ENCODE measurements at regions not wholly inside any gene's neighbourhood (a gene's known extent, or its start where the extent isn't known, plus 50 kb on each side); places are given as distances from the start of the nearest gene placed in this dataset.

DNA sequence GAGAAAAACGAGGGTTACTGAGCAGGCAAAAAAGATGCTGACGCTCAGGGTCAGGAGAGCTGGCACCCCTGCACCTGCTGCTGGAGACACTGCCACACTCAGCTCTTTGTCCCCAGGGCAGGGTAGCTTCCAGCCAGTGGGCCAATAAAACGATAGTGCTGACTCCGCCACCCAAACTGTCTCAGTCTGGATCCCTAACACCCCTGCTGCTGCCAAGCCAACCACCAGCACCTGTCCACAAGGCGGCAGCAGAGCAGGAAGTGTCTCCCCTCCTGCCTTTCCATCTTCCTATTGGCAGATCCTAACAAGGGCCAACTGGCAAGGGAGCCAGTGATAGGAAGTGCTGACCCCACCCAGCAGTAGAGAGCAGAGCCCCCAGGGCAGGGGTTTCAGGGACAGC lies 531.5 kb upstream of the SALL3 start:
- no peak for TF ChIP-seq POLR2A (IDR thresholded peaks at IDR 0.05)
- TF ChIP-seq, protein P1, sequence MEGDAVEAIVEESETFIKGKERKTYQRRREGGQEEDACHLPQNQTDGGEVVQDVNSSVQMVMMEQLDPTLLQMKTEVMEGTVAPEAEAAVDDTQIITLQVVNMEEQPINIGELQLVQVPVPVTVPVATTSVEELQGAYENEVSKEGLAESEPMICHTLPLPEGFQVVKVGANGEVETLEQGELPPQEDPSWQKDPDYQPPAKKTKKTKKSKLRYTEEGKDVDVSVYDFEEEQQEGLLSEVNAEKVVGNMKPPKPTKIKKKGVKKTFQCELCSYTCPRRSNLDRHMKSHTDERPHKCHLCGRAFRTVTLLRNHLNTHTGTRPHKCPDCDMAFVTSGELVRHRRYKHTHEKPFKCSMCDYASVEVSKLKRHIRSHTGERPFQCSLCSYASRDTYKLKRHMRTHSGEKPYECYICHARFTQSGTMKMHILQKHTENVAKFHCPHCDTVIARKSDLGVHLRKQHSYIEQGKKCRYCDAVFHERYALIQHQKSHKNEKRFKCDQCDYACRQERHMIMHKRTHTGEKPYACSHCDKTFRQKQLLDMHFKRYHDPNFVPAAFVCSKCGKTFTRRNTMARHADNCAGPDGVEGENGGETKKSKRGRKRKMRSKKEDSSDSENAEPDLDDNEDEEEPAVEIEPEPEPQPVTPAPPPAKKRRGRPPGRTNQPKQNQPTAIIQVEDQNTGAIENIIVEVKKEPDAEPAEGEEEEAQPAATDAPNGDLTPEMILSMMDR (IDR thresholded peaks at IDR 0.05): no peak

DNA sequence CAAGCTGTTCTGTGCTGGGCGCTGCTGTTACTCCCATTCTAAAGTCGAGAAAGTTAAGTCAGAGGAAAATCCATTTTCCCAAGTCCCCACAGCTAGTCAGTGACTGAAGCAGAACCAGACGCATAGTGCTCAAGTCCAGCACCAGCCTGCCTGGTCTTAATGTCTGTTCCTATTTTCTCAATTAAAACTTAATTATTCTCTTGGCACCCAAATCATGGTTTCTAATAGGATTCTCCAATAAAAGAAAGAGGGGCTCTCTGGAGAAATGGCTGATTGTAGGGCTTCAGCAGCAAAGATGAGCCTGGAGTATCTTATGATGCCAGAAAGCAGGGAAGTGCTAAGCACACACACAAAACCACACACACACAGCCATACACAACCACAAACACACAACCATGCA lies 531.0 kb upstream of the SALL3 start:
- DNase-seq (ENCODE audit: low spot score in 2 of 2): no peak
- no peak overlapping the region for H3K4me3 ChIP-seq (ENCODE audit: low read depth, poor library complexity, severe bottlenecking)
- intact Hi-C loops (cut with DNase I; ENCODE audit: low total_unique reads): no loop called here
- no peak for TF ChIP-seq POLR2A (IDR thresholded peaks at IDR 0.05)
- TF ChIP-seq, protein P1 (IDR thresholded peaks at IDR 0.05): no peak
- 73 to 94% methylated on average over 3 of the region's 3 CpGs for whole genome bisulfite sequencing, 2 donors

More for the DNA sequence above, 531.5 kb upstream of the SALL3 start:
- DNase-seq (ENCODE audit: low spot score in 2 of 2): no peak
- H3K4me3 ChIP-seq (ENCODE audit: low read depth, poor library complexity, severe bottlenecking): no peak overlapping the region
- WGBS, 2 donors: 50 to 61% methylated on average over 5 of the region's 5 CpGs
- intact Hi-C loops (cut with DNase I; ENCODE audit: low total_unique reads): no loop called here

DNA sequence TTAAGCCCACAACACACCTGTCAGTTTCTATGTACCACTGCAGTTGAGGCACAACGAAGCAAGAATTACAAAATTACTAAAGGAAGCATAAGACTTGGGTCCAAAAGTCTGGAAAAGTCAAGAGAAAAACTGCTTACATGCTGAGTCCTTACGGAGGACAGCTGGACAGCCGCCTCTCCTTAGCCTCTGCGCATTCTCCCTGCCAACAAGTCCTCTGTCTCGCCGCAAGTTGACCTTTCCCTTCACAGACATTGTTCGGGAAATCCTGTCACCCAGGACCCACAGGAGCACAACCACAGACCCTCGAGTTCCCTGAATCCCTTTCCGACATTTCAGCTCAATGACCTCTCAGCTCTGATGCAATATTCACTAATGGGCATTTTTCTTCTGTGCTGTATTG lies 525.4 kb upstream of the SALL3 start:
- no peak for TF ChIP-seq POLR2A (IDR thresholded peaks at IDR 0.05)
- TF ChIP-seq, protein P1 (IDR thresholded peaks at IDR 0.05): no peak
- 67 to 73% methylated on average over 9 of the region's 9 CpGs for WGBS, 2 donors
- intact Hi-C loops (cut with DNase I; ENCODE audit: low total_unique reads): no loop called here

DNA sequence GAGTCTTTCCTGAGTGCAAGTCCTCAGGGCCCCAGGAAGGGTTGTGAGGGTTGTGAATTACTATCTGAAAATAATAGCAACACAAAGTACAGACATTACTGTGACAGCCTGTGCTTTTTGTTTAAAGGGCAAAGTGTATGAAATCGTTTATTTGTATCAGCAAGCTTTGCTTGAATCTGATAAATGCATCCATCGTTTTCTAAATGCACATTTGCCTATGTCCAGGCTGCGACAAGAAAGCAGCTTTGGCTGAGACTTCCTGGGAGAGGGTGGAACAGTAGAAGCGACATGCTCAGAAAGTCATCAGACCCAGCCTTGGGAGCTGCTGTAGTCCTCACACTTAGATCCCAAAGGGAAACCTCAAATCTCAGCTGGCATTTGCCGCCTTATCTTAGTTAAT lies 524.2 kb upstream of the SALL3 start:
- H3K4me3 ChIP-seq (ENCODE audit: low read depth, poor library complexity, severe bottlenecking): no peak overlapping the region
- 93 to 95% methylated on average over 5 of the region's 5 CpGs for WGBS, 2 donors
- no peak for DNase-seq (ENCODE audit: low spot score in 2 of 2)
- intact Hi-C loops (cut with DNase I; ENCODE audit: low total_unique reads): no loop called here
- TF ChIP-seq, protein P1 (IDR thresholded peaks at IDR 0.05): no peak
- no peak for TF ChIP-seq POLR2A (IDR thresholded peaks at IDR 0.05)

More for the DNA sequence above, 525.4 kb upstream of the SALL3 start:
- no peak overlapping the region for H3K4me3 ChIP-seq (ENCODE audit: low read depth, poor library complexity, severe bottlenecking)
- DNase-seq (ENCODE audit: low spot score in 2 of 2): no peak

DNA sequence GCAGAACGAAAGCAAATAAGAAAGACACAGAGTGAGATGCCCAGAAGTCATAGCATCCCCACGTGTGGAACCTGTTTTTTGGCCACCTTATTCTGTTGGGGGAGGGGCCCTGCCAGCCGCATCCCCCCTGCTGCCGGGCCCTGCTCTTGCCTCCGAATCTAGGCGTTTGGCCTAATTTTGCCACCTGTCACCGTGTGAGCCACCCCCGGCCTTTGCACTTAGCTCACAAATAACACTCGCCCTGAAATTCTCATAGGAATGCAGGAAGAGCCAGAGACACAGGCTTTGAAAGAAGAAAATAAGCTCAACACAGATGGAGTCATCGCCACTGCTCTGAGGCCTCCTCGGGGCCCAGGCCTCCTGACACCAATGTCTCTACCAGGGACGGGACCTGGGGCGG lies 522.6 kb upstream of the SALL3 start:
- TF ChIP-seq, protein P1 (IDR thresholded peaks at IDR 0.05): no peak
- no peak for TF ChIP-seq POLR2A (IDR thresholded peaks at IDR 0.05)
- WGBS, 2 donors: 75 to 79% methylated on average over 13 of the region's 13 CpGs
- intact Hi-C loops (cut with DNase I; ENCODE audit: low total_unique reads): no loop called here
- no peak for DNase-seq (ENCODE audit: low spot score in 2 of 2)
- no peak overlapping the region for H3K4me3 ChIP-seq (ENCODE audit: low read depth, poor library complexity, severe bottlenecking)

DNA sequence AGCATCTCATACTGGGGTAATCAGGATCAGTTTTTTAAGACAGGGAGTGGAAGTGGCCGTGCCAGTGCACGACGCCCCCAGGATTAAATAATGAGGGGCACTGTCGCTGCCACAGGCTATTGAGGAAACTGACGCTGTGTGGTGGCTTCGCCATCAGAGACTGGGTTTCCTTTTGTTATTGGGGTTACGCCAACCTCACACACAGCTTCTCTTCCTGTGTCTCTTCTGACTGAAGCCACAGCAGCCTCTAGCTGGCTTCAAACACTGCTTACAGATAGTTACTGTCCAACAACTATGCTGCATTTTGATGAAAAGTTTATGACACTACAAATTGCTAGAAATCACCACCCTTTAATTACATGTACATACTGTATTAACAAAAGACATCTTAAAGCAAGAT lies 521.9 kb upstream of the SALL3 start:
- no peak for DNase-seq (ENCODE audit: low spot score in 2 of 2)
- WGBS, 2 donors: 75 to 86% methylated on average over 7 of the region's 7 CpGs
- intact Hi-C loops (cut with DNase I; ENCODE audit: low total_unique reads): no loop called here
- TF ChIP-seq, protein P1 (IDR thresholded peaks at IDR 0.05): no peak
- no peak for TF ChIP-seq POLR2A (IDR thresholded peaks at IDR 0.05)
- no peak overlapping the region for H3K4me3 ChIP-seq (ENCODE audit: low read depth, poor library complexity, severe bottlenecking)
